Activated CD8-positive, alpha-beta memory T cell treated with anti-CD3 and anti-CD28 coated beads, Interleukin-2, amount 50 U/mL, for 48 hours (primary cell): ENCODE measurements at regions not wholly inside any gene's neighbourhood (a gene's known extent, or its start where the extent isn't known, plus 50 kb on each side); places are given as distances from the start of the nearest gene placed in this dataset.

Experiments used
- DNase-seq: peaks from one replicate; pipeline ENCODE4 v3.0.0-alpha.2; 2020

DNA sequence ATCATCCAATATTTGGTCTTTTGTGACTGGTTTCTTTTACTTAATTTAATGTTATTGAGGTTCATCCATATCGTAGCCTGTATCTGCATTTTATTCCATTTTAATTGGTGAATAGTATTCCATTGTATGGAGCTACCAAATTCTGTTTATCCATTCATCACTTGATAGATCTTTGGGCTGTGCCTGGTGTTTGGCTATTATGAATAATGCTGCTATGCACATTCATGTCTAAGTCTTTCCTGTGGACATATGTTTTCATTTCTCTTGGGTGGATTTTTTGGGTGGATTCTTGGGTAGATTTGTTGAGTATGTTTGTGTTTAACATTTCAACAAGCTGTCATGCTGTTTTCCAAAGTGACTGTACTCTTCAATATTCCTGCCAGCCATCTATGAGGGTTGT, 52.5 kb upstream of the NEDD4L start:
- no peak for DNase-seq

DNA sequence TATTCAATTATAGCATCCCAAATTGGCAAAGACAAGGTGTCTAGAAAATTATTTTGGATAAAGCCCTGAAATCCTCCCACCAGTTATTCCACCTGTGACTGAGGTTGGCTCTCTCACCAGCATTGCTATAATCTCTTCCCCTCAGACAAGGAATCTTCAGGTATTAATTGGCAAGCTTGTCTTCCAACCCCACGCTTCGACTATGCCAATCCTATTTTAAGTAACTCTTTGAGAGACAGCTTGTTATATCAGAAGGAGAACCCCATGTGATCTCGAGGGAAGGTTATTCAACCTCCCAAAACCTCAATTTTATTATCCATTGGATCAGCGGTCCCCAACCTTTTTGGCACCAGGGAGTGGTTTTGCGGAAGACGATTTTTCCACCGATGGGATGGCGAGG, 54.5 kb upstream of the NEDD4L start:
- DNase-seq = no peak

DNA sequence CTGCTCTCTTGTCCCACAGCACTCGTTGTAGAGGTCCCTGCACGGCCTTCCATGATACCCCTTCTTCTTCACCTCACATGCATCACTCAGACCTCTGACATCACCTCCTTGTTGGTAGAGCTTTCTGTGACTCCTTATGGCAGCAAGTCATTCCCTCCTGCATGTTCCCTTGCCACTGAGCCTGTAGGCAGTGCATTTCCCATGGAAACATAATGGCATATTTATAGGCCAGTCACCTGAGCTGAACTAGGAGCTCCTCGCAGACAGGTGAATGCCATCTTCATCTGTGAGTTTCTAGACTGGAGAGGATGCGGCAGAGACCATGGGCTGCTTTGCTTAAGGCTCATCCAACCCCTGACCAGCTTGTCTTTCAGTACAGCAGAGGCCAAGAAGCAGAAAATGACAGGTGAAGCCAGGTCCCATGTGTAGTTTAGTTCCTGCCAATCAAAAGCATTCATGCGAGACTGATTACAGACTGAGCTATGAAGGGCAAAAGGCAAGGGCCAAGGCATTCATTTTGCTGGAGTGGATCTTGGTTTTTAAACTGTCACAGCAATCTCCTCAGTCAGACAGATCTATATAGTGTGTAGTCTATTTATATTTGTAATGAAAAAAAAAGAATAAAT, 59.4 kb upstream of the NEDD4L start:
- no peak for DNase-seq

DNA sequence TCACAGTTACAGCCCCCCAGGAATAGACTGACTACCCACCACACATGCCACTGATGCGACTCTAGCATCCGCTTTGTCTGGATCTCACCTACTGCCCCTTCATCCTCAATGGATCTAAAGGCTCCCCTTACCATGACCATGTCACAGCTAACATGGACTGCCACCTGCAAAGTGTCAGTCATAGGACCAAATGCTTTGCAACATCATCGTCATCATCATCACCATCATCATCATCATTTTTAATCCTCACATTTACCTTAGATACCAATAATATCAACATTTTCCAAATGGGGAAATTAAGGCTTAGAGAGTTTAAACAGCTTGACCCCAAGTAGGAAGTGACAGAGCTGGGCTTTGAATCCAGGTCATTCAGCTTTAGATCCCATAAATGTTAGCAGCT, 60.1 kb upstream of the NEDD4L start:
- no peak for DNase-seq

DNA sequence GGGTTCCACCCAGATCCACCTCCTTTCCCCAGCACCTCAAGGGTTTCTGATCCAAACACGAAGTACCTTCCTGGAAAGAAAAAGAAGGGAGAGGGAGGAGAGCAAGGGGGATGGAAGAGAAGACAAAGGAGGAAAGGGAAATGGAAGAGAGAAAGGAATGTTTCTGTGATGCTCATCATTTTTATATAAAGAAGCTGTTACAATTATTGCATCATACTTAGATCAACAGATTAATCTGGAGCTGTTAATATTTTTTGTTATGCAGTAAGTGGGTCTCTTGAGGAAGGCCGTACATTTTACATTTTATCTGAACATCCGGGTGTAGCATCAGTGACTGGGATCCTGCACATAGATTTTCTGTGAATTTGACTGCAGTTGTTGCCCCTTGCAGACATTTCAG, 60.6 kb upstream of the NEDD4L start:
- no peak for DNase-seq

DNA sequence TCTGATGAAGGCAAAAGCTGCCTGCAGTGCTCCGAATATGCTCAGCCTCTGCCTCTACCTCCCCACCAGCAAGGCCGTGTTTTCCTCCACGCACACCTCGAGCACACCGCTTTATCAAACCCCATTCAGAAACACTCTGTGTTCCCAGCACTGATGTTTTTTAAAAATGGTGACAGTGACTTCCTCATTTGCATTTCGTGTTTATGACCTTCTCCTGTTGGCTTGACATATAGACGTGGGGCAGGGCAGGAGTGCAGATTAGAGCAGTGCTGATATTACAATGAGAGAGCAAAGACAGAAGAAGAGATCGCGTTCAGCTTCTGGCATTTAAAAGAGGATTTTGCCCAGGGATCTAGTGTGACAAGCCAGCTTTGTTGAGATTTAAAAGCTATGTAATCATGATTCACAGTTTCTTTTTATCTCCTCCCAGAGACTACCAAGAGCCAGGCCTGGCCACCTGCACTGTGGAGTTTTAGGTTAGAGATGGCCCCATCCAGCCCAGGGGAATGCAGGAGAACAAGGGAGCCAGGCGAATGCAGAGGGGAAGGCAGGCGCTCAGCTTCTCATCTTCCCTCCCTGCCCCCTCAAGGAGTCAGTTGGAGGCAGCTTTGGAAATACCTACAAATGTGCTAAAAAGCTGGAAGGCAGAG, 61.5 kb upstream of the NEDD4L start:
- no peak for DNase-seq

DNA sequence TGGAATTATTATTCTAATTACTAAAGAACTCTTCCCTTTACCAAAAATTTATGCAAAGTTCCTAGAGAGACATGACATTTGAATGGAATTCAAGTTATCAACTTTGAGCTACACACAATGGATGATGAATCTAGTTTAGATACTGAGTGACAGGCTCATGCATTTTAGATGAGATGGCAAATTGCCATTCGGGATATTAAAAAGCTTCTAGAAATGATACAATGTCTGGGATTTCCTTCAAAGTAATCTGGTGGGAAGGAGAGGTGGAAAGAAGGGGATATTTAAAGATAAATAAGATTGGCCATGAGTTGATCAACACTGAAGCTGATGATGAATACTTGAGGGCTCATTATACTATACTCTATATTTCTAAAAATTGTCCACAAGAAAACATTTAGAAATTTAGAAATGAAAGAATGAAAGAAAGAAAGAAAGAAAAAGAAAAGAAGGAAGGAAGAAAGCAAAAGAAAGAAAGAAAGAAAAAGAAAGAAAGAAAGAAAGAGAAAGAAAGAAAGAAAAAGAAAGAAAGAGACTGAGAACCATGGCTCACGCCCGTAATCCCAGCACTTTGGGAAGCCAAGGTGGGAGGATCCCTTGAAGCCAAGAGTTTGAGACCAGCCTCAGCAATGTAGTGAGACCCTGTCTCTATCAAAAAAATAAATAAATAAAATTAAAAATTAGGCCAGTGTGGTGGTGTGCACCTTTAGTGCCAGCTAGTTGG, 62.6 kb upstream of the NEDD4L start:
- no peak for DNase-seq

DNA sequence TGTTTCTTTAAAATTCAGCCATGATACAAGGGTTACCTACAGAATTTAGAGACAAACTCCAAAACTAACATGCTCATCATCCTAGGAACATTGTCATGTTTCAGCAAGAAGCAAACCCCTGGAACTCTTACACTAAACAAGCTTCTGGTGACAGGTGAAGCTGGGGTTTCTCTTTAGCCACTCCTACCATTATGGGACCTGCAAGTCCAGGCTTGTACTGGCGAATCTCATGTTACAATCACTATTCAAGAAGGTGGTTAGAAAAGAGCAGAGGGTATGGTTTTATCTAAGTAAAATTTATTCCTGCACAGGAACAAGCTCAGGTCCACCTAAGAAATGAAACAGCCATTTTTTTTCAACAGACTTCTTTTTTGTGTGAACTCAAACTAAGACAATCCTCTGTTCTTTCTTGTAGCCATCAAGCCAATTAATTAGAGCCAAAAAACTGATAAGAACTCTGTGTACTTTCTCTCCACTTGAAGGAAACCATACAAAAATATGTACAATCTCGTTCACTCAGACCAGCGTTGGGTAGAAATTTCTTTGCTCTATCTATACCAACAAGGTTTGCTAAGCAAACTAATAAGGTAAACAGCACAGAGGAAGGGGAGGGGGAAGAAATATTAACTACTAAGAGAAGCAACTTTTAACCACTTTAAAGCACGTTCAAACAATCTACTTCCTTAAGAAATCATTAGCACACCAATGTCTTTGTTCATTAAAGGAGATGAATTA, 63.3 kb upstream of the NEDD4L start:
- no peak for DNase-seq

DNA sequence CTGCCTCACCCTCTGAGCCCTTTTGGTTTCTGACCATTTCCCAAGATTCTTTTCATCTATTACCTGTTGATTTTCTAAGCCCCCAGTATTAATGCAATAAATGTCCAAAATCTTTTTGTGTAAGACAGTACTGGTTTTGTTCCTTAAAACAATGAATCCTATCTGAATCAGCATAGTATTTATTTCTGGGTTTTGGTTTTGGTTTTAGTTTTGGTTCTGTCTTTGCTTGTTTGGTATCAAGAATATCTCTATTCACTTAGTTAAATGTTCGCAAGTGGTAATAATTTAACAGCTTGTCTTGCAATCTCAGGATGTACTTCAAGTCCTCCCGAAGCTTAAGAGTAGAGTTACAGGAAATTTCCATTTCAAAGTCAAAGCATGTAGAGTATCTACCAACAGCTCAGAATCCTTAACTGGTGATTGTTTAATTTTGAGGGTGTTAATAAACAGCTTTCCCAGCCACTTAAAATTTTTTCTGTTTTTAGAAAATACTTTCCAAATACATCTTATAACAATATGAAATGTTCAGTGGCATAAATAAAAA, 67.7 kb upstream of the NEDD4L start:
- no peak for DNase-seq

DNA sequence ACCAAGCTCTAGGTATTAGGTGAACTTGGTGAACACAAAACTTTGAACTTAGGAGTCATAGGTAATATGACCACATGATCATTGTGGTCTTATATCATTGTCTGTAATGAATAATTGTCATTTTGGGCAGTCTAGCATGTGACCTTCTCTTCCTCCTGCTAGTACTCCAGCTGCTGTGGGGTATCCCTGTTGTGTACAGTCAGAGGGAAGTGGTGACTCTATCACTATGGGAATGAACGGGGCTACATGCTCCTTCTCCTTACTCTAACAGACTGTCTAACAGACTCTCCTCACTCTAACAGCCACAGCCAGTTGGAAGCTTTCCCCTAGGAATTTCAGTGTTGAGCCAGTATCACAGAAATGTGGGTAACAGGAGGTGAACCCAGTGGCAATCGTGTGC, 68.2 kb upstream of the NEDD4L start:
- no peak for DNase-seq

DNA sequence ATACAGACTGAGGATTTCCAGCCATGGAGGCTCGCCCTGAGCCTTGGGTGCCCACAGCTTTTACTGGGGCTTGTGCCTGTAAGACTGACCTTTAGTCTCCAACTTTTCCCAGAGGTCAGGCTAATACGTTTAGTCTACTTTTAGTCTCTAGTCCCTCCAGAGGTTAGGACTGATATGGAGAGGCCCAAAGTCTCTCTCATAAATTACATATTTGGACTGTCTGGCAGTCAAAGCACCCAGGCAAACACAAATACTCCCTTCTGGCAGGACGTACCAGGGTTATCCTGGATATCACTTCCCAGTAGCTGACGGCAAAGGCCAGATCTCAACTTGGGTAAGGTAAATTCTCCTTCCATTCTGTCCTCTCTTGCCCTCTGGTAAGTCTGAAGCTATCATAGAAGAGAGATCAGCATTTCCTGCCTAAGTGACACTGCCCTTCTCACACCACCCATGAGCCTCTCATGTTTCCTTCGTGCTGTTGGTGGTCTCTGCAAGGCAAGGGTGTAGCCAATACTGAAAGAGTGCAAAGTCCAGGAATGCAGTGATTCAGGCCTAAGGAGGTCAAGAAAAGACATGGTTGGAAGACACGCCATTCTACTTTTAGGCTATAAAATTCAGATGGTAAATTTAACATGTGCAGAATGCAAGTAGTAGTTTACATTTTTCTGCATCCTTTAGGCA, 69.3 kb upstream of the NEDD4L start:
- DNase-seq = no peak

DNA sequence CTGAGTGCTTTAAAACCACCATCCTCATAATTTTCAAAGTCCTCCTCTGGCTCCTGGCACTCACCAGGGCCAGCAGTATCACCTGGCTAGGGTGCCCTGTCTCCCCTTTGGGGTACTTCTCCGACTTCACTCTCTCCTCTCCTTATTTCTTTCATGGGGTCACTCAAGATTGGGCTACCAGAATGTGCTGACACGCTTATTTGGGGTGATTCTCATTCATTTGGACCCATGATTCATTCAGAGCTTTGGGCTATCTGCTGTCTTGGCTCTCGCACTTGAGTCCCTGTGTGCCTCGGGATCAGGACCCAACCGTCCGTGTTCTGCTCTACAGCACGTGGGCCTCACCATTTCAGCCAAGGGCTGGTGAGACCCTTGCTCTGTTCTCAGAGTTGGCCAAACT, 70.1 kb upstream of the NEDD4L start:
- DNase-seq = no peak

DNA sequence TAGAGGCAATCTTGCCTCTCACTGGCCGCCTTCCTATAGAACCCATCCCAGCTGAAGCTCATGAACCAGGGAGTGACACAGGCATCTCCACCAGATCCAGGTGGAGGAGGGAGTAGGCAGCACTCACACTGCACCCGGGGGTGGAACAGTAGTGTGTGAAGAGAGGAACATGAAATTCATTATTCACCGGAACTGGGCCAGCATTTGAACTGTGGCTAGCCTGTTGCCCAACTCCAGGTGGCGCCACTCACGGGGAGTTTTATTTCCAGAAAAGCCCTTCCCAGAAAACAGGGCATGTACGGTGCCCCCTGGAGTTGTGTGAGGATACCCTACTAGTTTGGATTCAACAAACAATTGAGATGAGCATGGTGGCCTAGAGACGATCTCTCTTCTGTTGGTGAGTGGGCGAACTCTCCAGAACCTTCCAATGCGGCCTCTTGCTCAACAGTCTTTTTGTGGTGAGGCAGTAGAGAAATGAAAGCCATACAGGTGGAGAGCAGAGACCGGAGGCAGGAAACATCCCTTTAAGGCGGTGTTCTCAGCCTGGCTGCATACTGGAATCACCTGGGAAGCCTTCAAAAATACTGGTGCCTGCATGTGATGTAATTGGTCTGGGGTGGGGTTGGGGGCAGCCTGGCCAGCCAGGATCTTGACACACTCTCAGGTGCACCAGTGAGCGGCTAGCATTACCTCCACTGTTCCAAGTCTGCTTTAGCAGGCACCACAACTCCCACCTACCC, 73.5 kb upstream of the NEDD4L start:
- no peak for DNase-seq

DNA sequence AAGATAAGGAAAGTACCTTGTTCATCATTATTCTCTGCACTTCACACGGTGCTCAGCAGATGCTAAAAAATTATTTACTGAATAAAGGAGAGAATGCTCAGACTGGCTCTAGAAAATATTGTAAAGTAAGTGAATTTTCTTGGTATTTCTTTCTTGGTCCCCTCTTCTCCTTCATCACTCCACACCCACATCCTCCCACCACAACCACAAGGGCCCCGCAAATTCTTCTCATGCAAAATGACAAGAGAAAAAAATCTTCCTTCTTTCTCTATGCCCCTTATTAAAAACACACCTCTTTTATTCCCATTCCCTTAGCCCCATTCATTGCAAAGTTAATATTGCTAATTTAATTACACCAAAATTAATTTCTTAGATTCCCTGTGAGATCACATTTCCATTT, 74.2 kb upstream of the NEDD4L start:
- DNase-seq = no peak

DNA sequence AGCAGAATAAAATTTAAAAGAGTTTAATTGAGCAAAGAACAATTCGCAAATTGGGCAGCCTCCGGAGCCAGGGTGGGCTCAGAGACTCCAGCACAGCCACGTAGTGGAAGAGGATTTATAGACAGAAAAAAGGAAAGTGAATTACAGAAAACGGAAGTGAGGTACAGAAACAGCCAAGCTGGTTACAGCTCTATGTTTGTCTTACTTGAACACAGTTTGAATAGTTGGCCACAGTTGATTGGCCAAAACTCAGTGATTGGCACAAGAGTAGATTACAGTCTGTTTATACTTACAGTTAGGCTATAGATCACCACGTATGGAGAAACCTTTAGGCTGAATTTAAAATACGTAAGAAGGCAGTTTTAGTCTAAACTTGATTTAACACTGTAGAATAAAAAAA, 78.8 kb upstream of the NEDD4L start:
- no peak for DNase-seq

DNA sequence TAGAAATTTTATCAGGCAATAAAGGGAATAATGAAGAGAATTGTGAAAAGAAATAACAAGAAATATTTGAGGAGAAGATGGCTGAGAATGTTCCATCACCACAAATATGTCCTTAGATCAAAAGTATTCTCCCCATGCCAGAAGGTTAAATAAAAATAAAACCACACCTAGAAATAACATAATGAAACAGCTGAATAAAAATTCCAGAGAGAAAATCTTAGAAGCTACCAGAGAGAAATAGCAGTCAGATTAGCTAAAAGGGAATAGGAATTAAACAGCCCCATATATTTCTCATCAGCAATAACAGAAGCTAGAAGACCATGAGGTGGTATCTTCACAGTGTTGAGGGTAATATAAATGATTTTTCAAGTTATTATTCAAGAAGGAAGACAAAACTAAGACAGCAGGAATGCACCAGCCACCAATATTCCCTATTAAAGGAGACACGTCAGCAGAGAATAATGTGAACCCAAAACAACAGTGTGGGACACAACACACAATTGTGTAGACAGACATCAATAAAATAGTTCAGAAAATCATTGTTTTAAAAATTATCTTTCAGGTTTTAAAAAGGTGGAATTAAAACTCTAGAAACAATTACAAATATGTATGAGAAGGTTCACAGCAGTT, 82.0 kb upstream of the NEDD4L start:
- no peak for DNase-seq

DNA sequence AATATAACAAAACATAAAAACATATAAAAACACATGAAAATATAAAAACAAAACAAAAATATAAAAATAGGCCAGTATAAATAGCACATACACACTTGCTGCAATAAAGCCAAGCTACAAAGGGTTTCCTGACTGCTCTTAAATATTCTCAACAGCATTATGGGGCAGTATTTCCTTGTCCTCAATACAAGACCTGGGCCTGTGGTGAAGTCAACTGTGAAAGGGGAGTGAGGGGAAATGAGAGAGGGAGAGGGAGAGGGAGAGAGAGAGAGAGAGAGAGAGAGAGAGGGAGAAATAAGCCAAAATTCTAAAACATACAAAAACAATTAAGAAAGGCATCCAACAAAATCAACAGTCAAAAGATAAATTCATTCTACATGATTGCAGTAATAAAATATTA, 82.6 kb upstream of the NEDD4L start:
- no peak for DNase-seq

DNA sequence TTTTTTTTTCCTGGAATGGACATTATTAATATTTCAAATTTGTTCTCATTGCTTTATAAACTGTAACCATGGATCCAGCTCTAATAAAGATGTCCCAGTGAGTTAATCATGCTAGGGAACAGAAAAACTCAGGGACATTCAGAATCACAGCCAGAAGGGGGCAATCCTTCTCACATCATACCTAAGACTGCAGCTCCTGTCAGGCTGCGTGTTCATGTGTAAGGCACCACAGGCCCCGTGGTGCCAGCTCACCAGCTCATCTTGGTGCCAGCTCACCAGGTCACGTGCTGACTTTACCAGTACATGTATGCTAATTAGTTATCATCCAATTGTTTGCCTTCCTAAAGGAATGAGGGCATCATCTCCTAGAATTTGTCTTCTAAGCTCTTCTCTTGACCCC, 84.7 kb upstream of the NEDD4L start:
- DNase-seq = no peak

DNA sequence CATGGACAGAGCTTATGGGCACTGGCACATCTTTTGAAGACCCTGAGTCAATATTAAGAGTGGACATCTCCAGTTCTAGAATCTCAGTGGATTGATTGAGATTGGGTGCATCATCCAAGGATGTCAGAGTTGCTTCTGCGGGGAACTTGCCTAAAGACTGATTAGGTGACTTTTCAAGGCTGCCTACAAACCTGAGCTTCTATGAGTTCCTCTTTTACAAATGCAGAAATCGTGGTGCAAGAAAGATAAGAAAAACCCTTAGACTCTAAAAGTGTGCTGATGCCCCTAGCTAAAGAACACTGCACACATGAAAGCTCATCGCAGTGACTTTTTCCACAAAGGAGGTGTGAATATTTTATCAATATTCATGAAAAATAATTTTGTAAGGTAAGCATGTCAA, 86.8 kb upstream of the NEDD4L start:
- no peak for DNase-seq

DNA sequence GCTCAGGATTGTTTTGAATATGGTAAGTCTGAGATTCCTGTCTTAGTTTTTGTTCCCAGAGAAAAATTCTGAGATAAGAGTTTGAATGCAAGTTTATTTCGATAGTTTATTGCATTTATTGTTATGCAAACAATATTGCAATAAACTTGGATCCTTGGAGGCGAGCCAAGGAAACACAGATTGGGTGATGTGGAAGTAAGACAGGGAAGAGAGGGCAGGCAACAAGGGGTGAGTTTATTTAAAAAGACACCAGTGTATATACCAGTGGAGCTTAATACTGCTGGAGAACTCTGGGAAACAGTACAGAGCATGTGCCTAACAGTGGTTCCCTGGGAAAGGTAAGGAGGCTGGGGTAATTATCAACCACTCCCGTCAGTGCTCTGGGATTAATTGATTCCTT, 87.5 kb upstream of the NEDD4L start:
- no peak for DNase-seq

DNA sequence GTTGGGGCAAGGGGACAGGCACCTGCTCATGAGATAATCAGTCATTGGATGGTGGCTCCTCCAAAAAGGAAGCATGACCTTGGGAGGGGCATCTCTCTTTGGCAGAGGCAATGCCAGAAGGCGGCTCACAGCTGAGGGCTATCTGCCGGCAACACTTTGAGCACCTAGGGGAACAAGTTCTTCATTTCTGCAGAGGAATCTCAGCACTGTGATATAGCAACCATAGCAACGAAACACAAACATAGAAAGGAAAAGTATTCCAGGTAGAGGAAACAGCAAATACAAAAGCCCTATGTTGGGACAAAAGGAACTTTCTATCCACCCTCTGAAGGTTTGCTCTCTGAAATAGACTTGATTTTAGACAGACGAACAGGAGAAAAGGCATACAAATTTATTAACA, 89.1 kb upstream of the NEDD4L start:
- DNase-seq = no peak

DNA sequence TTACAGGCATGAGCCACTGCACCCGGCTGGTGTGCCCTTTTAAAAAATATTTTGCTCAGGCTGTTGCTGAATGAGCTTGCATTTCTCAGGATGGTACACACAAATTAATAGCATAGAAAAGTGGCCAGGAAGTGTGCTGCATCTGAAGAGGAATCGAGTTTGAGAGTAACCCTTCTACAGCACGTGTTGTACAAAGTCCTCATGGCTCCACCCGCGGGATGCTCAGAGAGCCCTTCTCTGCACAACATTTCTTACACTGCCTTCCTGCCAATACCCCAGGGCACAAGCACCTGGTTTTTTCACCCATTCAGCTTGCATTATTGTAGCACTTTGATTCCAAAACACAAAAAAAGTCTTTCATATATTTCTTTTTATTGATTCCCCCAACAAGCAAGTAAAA, 90.1 kb upstream of the NEDD4L start:
- no peak for DNase-seq
